HEK293T (cell line): ENCODE measurements at regions not wholly inside any gene's neighbourhood (a gene's known extent, or its start where the extent isn't known, plus 50 kb on each side); places are given as distances from the start of the nearest gene placed in this dataset.

Experiments
- CTCF ChIA-PET: fragments of 350-600 bp; formaldehyde crosslinking; extraction: SDS; loops from one replicate; lab custom pipeline; 2021; ENCODE audit warnings: antibody characterized with exemption, inconsistent platforms; lab: Yijun Ruan, JAX
- POLR2A ChIA-PET: fragments of 350-600 bp; formaldehyde crosslinking; extraction: SDS; loops from one replicate; lab custom pipeline; 2020; ENCODE audit warnings: antibody characterized with exemption, inconsistent platforms; lab: Yijun Ruan, JAX
- DNase-seq: peaks from one replicate; pipeline ENCODE4 v3.0.0; 2012; ENCODE audit warnings: mixed read lengths; ENCODE audit errors: extremely low spot score
- ARNT ChIP-seq: fragments of 450-650 bp; IDR thresholded peaks from 2 replicates; pipeline ENCODE4 v1.6.1; 2017; ENCODE audit warnings: mild to moderate bottlenecking
- BHLHE40 ChIP-seq: fragments of 450-650 bp; IDR thresholded peaks from 2 replicates; pipeline ENCODE4 v1.6.1; 2016; ENCODE audit warnings: mild to moderate bottlenecking, moderate library complexity, borderline replicate concordance
- CTBP1 ChIP-seq: fragments of 450-650 bp; IDR thresholded peaks from 2 replicates; pipeline ENCODE4 v1.6.1; 2016; ENCODE audit warnings: borderline replicate concordance
- ELF4 ChIP-seq: fragments of 450-650 bp; IDR thresholded peaks from 2 replicates; pipeline ENCODE4 v1.6.1; 2017; ENCODE audit warnings: antibody characterized with exemption
- FOXA1 ChIP-seq: fragments of 450-650 bp; IDR thresholded peaks from 2 replicates; pipeline ENCODE4 v1.6.1; 2016; ENCODE audit warnings: mild to moderate bottlenecking
- FOXK2 ChIP-seq: fragments of 450-650 bp; IDR thresholded peaks from 2 replicates; pipeline ENCODE4 v1.6.1; 2016; ENCODE audit warnings: mild to moderate bottlenecking
- FOXM1 ChIP-seq: fragments of 450-650 bp; IDR thresholded peaks from 2 replicates; pipeline ENCODE4 v1.6.1; 2017; ENCODE audit warnings: mild to moderate bottlenecking, borderline replicate concordance
- HDGF ChIP-seq: fragments of 450-650 bp; IDR thresholded peaks from 2 replicates; pipeline ENCODE4 v1.6.1; 2017; ENCODE audit warnings: antibody characterized with exemption, borderline replicate concordance
- L3MBTL2 ChIP-seq: fragments of 450-650 bp; conservative IDR thresholded peaks from 2 replicates; pipeline ENCODE4 v1.6.1; 2016; ENCODE audit warnings: mild to moderate bottlenecking
- LEF1 ChIP-seq: fragments of 450-650 bp; IDR thresholded peaks from 2 replicates; pipeline ENCODE4 v1.6.1; 2017; ENCODE audit warnings: mild to moderate bottlenecking, borderline replicate concordance
- NFRKB ChIP-seq: fragments of 450-650 bp; IDR thresholded peaks from 2 replicates; pipeline ENCODE4 v1.6.1; 2016; ENCODE audit warnings: mild to moderate bottlenecking, moderate library complexity
- SP1 ChIP-seq: fragments of 450-650 bp; IDR thresholded peaks from 2 replicates; pipeline ENCODE4 v1.6.1; 2017
- SUZ12 ChIP-seq: fragments of 450-650 bp; IDR thresholded peaks from 2 replicates; pipeline ENCODE4 v1.6.1; 2016; ENCODE audit warnings: mild to moderate bottlenecking
- TARDBP ChIP-seq: fragments of 450-650 bp; IDR thresholded peaks from 2 replicates; pipeline ENCODE4 v1.6.1; 2016
- ZNF384 ChIP-seq: fragments of 450-650 bp; IDR thresholded peaks from 2 replicates; pipeline ENCODE4 v1.6.1; 2016
- TF ChIP-seq, protein P1 (sequence below): fragments of 450-650 bp; IDR thresholded peaks from 2 replicates; pipeline ENCODE4 v1.6.1; 2016

DNA sequence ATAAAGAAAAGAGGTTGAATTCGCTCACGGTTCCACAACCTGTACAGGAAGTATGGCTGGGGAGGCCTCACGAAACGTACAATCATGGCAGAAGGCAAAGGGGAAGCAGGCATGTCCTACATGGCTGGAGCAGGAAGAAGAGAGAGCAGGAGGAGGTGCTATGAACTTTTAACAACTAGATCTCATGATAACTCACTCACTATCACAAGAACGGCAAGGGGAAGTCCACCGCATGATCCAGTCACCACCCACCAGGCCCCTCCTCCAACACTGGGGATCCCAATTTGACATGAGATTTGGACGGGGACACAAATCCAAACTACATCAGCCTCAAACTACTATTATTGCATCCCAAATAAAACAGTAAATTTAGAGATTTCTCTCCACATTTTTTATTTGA, 53.6 kb upstream of the CST7 start:
- ChIA-PET POLR2A (no interaction called here), CTCF (no interaction called here)
- TF ChIP-seq FOXA1 = no peak
- TF ChIP-seq, protein P1, sequence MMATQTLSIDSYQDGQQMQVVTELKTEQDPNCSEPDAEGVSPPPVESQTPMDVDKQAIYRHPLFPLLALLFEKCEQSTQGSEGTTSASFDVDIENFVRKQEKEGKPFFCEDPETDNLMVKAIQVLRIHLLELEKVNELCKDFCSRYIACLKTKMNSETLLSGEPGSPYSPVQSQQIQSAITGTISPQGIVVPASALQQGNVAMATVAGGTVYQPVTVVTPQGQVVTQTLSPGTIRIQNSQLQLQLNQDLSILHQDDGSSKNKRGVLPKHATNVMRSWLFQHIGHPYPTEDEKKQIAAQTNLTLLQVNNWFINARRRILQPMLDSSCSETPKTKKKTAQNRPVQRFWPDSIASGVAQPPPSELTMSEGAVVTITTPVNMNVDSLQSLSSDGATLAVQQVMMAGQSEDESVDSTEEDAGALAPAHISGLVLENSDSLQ = no peak
- TF ChIP-seq BHLHE40 = no peak
- TF ChIP-seq LEF1 = no peak
- TF ChIP-seq FOXM1 = no peak
- no peak for TF ChIP-seq TARDBP
- no peak for TF ChIP-seq CTBP1
- no peak for TF ChIP-seq NFRKB
- no peak for TF ChIP-seq ARNT
- TF ChIP-seq ELF4 = no peak
- no peak for TF ChIP-seq FOXK2
- no peak for TF ChIP-seq L3MBTL2
- TF ChIP-seq SUZ12 = no peak
- no peak for TF ChIP-seq ZNF384
- no peak for TF ChIP-seq HDGF
- no peak for TF ChIP-seq SP1
- no peak for DNase-seq

DNA sequence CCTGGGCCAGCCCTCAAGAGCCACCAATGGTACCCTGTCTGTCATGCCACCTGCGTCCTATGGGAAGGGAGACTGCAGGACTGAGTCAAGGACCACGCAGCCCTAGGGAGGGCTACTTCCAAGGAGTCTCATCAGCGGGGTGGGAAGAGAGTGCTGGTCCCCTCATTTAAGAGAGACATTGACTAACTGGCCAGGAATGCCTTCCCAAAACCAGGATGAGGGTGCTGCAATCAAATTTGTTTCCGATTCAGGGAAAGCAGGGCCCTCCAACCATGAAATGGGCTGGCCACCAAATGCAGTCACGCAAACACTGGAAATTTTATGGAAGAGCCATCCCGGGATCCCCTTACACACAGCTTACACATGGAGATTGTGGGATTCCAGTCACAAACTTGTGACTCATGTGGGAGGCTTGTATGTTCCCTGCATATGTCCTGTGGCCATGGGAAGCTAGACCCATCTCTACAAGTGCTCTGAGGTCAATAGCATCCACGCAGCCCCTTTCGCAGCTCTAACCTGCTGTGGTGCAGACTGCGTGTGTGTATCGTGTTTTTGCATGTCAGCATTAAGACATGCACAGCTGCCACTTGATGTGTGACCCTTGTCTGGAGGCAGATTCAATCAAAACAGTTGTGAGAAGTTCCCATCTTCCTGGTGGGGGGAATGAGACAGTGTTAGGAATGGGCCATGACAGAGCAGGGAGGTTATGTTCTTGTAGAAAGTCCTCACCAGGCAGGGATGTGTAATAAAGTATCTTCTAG, 53.0 kb upstream of the CST7 start:
- DNase-seq = no peak
- no peak for TF ChIP-seq CTBP1
- TF ChIP-seq FOXA1 = no peak
- no peak for TF ChIP-seq BHLHE40
- no peak for TF ChIP-seq ARNT
- TF ChIP-seq NFRKB = no peak
- TF ChIP-seq, protein P1 = no peak
- no peak for TF ChIP-seq L3MBTL2
- POLR2A ChIA-PET = no interaction called here
- CTCF ChIA-PET = no interaction called here

DNA sequence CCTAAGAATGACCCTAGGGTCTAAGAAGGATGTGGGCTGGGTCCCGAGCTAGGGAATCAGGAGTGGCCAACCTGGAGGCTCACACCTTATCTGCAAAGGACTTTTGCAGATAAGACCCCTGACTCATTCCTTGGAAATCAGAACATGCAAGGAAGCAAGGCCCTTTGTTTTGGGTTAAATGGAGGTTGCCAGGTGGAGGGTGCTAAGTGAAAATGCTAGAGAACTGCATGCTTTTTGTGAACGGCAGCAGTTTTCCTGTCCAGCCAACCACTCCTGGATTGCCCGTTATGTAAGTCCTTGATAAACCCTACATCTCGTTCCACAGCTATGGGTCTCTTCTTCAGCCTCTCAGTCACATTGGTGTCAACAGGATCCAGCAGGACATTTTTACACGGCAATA, 52.1 kb upstream of the CST7 start:
- CTCF ChIA-PET = no interaction called here
- DNase-seq = no peak
- POLR2A ChIA-PET = no interaction called here
- no peak for TF ChIP-seq SUZ12
- TF ChIP-seq, protein P1 = no peak
- TF ChIP-seq ZNF384 = no peak
- no peak for TF ChIP-seq ELF4
- no peak for TF ChIP-seq FOXM1
- no peak for TF ChIP-seq L3MBTL2
- TF ChIP-seq NFRKB = no peak
- TF ChIP-seq HDGF = no peak
- no peak for TF ChIP-seq CTBP1

DNA sequence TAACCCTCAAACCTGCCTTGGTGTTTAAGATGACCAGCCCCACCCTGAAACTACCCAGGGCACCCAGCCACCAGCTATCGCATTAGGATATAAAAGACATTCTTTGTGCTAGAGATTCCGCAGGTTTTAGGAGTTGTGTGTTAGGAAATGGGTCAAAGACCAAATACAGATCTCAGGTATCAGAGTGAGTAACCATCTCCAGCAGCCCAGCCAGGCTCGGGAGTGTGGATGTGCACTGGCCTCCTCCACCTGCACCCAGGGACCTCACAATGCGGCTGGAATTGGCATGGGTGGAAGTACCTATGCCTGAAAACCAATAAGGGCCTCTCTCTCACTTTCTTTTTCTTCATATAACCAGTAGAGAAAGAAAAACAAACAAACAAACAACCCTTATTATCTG, 51.1 kb upstream of the CST7 start:
- TF ChIP-seq L3MBTL2 = no peak
- no peak for TF ChIP-seq CTBP1
- TF ChIP-seq, protein P1 = no peak
- TF ChIP-seq NFRKB = no peak
- TF ChIP-seq FOXK2 = no peak
- CTCF ChIA-PET = no interaction called here
- POLR2A ChIA-PET = no interaction called here
- DNase-seq = no peak

DNA sequence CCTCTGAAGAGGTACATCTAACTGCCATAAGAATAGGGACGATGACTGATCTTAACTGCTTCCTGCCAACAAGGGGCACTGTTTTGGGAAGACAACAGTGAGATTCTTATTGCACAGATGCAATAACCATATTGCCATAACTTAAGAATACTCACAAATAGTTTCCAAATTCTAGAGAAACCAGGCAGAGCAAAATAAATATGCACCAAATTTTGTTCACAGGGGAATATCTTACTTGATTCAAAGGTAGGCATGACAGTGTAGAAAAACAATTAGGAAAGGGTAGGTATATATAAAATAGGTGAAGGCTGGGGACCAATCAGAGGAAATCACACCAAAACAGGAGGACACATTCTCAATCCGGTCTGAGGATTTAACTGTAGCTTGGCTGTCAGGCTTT, 49.9 kb upstream of the CST7 start:
- CTCF ChIA-PET = no interaction called here

More for the DNA sequence above, 49.9 kb upstream of the CST7 start:
- DNase-seq = no peak
- TF ChIP-seq SUZ12 = no peak
- TF ChIP-seq ARNT = no peak
- no peak for TF ChIP-seq ZNF384
- TF ChIP-seq CTBP1 = no peak
- TF ChIP-seq HDGF = no peak
- no peak for TF ChIP-seq FOXM1
- no peak for TF ChIP-seq LEF1
- TF ChIP-seq SP1 = no peak
- TF ChIP-seq NFRKB = no peak
- no peak for TF ChIP-seq L3MBTL2
- TF ChIP-seq BHLHE40 = no peak
- TF ChIP-seq FOXA1 = no peak
- no peak for TF ChIP-seq ELF4
- TF ChIP-seq, protein P1 = no peak
- TF ChIP-seq FOXK2 = no peak
- no peak for TF ChIP-seq TARDBP
- POLR2A ChIA-PET = no interaction called here
